ENCODE measurements at regions not wholly inside any gene's neighbourhood (a gene's known extent, or its start where the extent isn't known, plus 50 kb on each side); places are given as distances from the start of the nearest gene placed in this dataset.
A peak's percentile ranks its signal among the peaks of the same experiment; 100 is the strongest.

DNA sequence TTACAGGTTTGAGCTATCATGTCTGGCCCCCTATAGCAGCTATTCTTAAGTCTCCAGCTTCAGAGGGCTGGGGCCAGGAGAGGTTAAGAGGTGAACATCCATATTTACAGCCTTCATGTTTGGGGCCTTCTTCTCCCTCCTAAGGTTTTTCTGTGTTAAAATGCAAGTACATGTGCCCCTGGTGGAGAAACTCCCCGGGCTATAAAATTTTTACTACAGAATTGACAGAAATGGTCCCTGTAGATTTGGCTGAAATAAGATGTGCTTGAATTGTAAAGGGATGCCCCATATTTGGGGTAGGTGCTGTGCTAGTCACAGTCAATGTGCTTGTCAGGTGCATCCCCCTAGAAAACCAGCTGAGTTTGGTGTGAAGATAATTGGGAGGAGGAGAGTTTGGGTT lies 263.3 kb upstream of the CXCR4 start:
- no peaks in the 10 kb centered on the region for H3K36me3 ChIP-seq (ENCODE audit: insufficient read depth, low read length)
- H2AFZ ChIP-seq (ENCODE audit: low read length), result 0 out of 2 replicates have a peak overlapping the region, but pooled peaks have one; percentile 3
- H3K4me1 ChIP-seq (ENCODE audit: insufficient read depth, low read length, severe bottlenecking), result peaks cover 91% of the 10 kb centered on the region
- H3K9ac ChIP-seq (ENCODE audit: low read length), result peak overlapping the region; percentile 64
- no peak overlapping the region for H3K4me3 ChIP-seq (ENCODE audit: low read depth, low read length, poor library complexity, severe bottlenecking)
- H3K27ac ChIP-seq (ENCODE audit: low read depth, low read length, poor library complexity, severe bottlenecking), result peak overlapping the region; percentile 97
- no peaks in the 10 kb centered on the region for H3K9me3 ChIP-seq (ENCODE audit: low read length)
- H3K79me2 ChIP-seq (ENCODE audit: insufficient read depth, low read length), result no peaks in the 10 kb centered on the region
- H3K9me2 ChIP-seq (ENCODE audit: low read depth, low read length), result no peaks in the 10 kb centered on the region
- no peaks in the 10 kb centered on the region for H4K20me1 ChIP-seq (ENCODE audit: insufficient read depth, low read length)
- H3K27me3 ChIP-seq (ENCODE audit: insufficient read depth, low read length), result no peaks in the 10 kb centered on the region
- peak overlapping the region; percentile 52; the same call in 1 of the 2 replicates for H3K4me2 ChIP-seq (ENCODE audit: low read length)
- TF ChIP-seq CTCF (IDR thresholded peaks at IDR 0.05; ENCODE audit: low read length) (peak; percentile 26; the same call in 1 of the 2 replicates), EZH2 (IDR thresholded peaks at IDR 0.05; ENCODE audit: borderline replicate concordance, low read length) (no peak)
- 0 out of 2 replicates have a peak, but pooled peaks cover 3% of the 10 kb centered on the region for H3F3A ChIP-seq (ENCODE audit: insufficient read depth, low read length)

- Histone ChIP-seq H3K4me1 (ENCODE audit: insufficient read depth, low read length, severe bottlenecking) (peaks cover 90% of the 10 kb centered on the region), H3K79me2 (ENCODE audit: insufficient read depth, low read length) (no peaks in the 10 kb centered on the region), H2AFZ (ENCODE audit: low read length) (no peak overlapping the region), H3K36me3 (ENCODE audit: insufficient read depth, low read length) (no peaks in the 10 kb centered on the region), H3K27me3 (ENCODE audit: insufficient read depth, low read length) (no peaks in the 10 kb centered on the region), H4K20me1 (ENCODE audit: insufficient read depth, low read length) (no peaks in the 10 kb centered on the region), H3K9ac (ENCODE audit: low read length) (peak overlapping the region; percentile 61), H3K4me3 (ENCODE audit: low read depth, low read length, poor library complexity, severe bottlenecking) (no peak overlapping the region), H3K9me3 (ENCODE audit: low read length) (no peaks in the 10 kb centered on the region), H3K9me2 (ENCODE audit: low read depth, low read length) (no peaks in the 10 kb centered on the region), H3K4me2 (ENCODE audit: low read length) (peak overlapping the region; percentile 52), H3F3A (ENCODE audit: insufficient read depth, low read length) (0 out of 2 replicates have a peak, but pooled peaks cover 1% of the 10 kb centered on the region), H3K27ac (ENCODE audit: low read depth, low read length, poor library complexity, severe bottlenecking) (peak overlapping the region; percentile 97)
- peak; percentile 87 for TF ChIP-seq CTCF (IDR thresholded peaks at IDR 0.05; ENCODE audit: low read length)
- TF ChIP-seq EZH2 (IDR thresholded peaks at IDR 0.05; ENCODE audit: borderline replicate concordance, low read length), result no peak
Observed at GRCh38 chr2:136378712-136379595, 261.0 kb upstream of the CXCR4 start.

DNA sequence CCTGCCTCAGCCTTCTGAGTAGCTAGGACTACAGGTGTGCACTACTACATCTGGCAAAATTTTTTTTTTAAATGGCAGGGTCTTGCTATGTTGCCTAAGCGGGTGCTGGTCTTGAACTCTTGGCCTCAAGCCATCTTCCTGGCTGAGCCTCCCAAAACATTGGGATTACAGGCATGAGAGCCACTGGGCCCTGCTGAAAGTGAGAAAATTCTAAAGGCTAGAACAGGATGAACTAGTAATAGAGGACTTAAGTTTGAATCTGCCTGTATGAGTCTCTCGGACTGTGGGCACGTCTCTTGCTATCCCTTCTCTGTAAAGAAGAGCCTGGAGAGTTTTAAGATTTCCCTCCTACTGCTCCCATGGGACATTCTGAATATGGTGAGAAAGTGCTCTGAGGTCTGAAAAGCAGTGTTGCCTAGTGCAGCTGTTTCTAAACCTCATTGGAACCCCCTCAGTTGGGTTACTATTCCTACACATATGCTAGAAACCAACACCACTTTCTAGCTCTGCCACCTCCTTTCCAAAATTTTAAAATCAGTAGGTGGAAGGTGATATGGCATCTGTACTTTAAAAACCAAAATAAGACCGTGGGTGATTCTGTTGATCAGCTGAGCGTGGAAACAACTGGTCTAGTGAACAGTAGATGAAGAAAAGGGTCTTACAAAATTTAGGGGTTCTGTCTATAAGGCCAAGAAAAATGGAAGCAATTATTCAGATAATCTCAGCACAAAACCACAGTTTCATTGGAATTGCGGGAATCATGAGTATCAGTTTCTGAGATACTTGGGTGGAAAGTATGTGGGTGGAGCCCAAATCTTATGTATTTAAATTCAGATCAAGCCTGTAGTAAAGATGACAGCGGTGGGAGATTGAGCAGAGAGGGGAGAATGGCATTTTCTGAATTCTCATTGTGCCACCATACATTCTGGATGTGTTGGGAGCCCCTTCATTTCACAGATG lies 259.8 kb upstream of the CXCR4 start:
- Histone ChIP-seq H3K4me1 (ENCODE audit: insufficient read depth, low read length, severe bottlenecking) (peaks cover 77% of the 10 kb centered on the region), H3K79me2 (ENCODE audit: insufficient read depth, low read length) (no peaks in the 10 kb centered on the region), H3F3A (ENCODE audit: insufficient read depth, low read length) (no peaks in the 10 kb centered on the region), H4K20me1 (ENCODE audit: insufficient read depth, low read length) (no peaks in the 10 kb centered on the region), H3K4me3 (ENCODE audit: low read depth, low read length, poor library complexity, severe bottlenecking) (no peak overlapping the region), H3K9ac (ENCODE audit: low read length) (peak overlapping the region; percentile 61), H3K36me3 (ENCODE audit: insufficient read depth, low read length) (no peaks in the 10 kb centered on the region), H3K27ac (ENCODE audit: low read depth, low read length, poor library complexity, severe bottlenecking) (peak overlapping the region; percentile 97), H2AFZ (ENCODE audit: low read length) (no peak overlapping the region), H3K9me3 (ENCODE audit: low read length) (no peaks in the 10 kb centered on the region), H3K4me2 (ENCODE audit: low read length) (peak overlapping the region; percentile 52), H3K27me3 (ENCODE audit: insufficient read depth, low read length) (no peaks in the 10 kb centered on the region), H3K9me2 (ENCODE audit: low read depth, low read length) (no peaks in the 10 kb centered on the region)
- TF ChIP-seq EZH2 (IDR thresholded peaks at IDR 0.05; ENCODE audit: borderline replicate concordance, low read length), result no peak
- TF ChIP-seq CTCF (IDR thresholded peaks at IDR 0.05; ENCODE audit: low read length), result no peak
